A673 (cell line): ENCODE measurements at regions not wholly inside any gene's neighbourhood (a gene's known extent, or its start where the extent isn't known, plus 50 kb on each side); places are given as distances from the start of the nearest gene placed in this dataset.

Experiments
- BruUV-seq: library from RNA; stranded (reverse); fragments of 400-500 nt; replicated peaks from 2 replicates; lab custom pipeline; 2021; lab: Mats Ljungman, UMichigan
- CTCF ChIA-PET: fragments of 300-600 bp; sonication (Branson Sonifier 250); formaldehyde crosslinking; loops from one replicate; lab custom pipeline; 2022; ENCODE audit warnings: antibody characterized with exemption; lab: Charles Lee
- POLR2A ChIA-PET: fragments of 300-600 bp; sonication (Branson Sonifier 250); formaldehyde crosslinking; loops from one replicate; lab custom pipeline; 2022; ENCODE audit warnings: antibody characterized with exemption; ENCODE audit not compliant: low non-redundant PET; lab: Charles Lee
- DNase-seq: peaks from one replicate; pipeline ENCODE4 v3.0.0-alpha.2; 2015; ENCODE audit warnings: low spot score
- H3K27ac ChIP-seq: fragments of 200-600 bp; sonication (generic); 2 replicates; pipeline ENCODE4 v1.5.1; 2016; ENCODE audit warnings: mixed run types, low read depth, mild to moderate bottlenecking, mixed read lengths, antibody characterized with exemption, low read length; ENCODE audit not compliant: poor library complexity, severe bottlenecking
- H3K27me3 ChIP-seq: fragments of 200-600 bp; sonication (generic); replicated peaks from 2 replicates; pipeline ENCODE4 v1.6.1; 2017; ENCODE audit warnings: mixed run types, low read depth, mild to moderate bottlenecking, mixed read lengths, antibody characterized with exemption, low read length; ENCODE audit not compliant: insufficient read depth, poor library complexity
- H3K36me3 ChIP-seq: fragments of 200-600 bp; sonication (generic); 2 replicates; pipeline ENCODE4 v1.6.1; 2016; ENCODE audit warnings: mixed run types, mild to moderate bottlenecking, mixed read lengths, antibody characterized with exemption, low read length; ENCODE audit not compliant: insufficient read depth, poor library complexity, severe bottlenecking
- H3K4me1 ChIP-seq: fragments of 200-600 bp; sonication (generic); 2 replicates; pipeline ENCODE4 v1.6.1; 2017; ENCODE audit warnings: mixed run types, mild to moderate bottlenecking, mixed read lengths, antibody characterized with exemption, low read length; ENCODE audit not compliant: insufficient read depth, poor library complexity, severe bottlenecking
- H3K4me3 ChIP-seq: fragments of 200-600 bp; sonication (generic); 2 replicates; pipeline ENCODE4 v1.5.1; 2016; ENCODE audit warnings: low read depth, mixed run types, mild to moderate bottlenecking, mixed read lengths, low read length; ENCODE audit not compliant: poor library complexity, severe bottlenecking
- H3K9me3 ChIP-seq: fragments of 200-600 bp; sonication (generic); 2 replicates; pipeline ENCODE4 v1.6.1; 2016; ENCODE audit warnings: mixed run types, low read depth, mild to moderate bottlenecking, mixed read lengths, antibody characterized with exemption, low read length; ENCODE audit not compliant: poor library complexity, severe bottlenecking
- CTCF ChIP-seq: fragments of 300-800, 200-600 bp; sonication (generic); conservative IDR thresholded peaks from 2 replicates; pipeline ENCODE4 v1.5.1; 2017; ENCODE audit warnings: low read depth, mild to moderate bottlenecking, antibody characterized with exemption, low read length, moderate library complexity, mixed read lengths
- EZH2 ChIP-seq: fragments of 200-600 bp; sonication (generic); IDR thresholded peaks from 2 replicates; pipeline ENCODE4 v1.6.1; 2017; ENCODE audit warnings: borderline replicate concordance, low read depth, mild to moderate bottlenecking, mixed read lengths, antibody characterized with exemption, low read length; ENCODE audit not compliant: poor library complexity, severe bottlenecking
- intact Hi-C: fragments of 100-400 bp; cut with micrococcal nuclease; formaldehyde crosslinking; loops from one replicate; pipeline ENCODE4 v1.10.0; 2022; ENCODE audit not compliant: unreplicated experiment

GRCh38 chr2:4144731-4145130 is 441.4 kb downstream of the DCDC2C start:
- intact Hi-C loops = no loop called here
- no peaks in the 10 kb centered on the region for H3K27me3 ChIP-seq
- TF ChIP-seq EZH2 (no peak), CTCF (no peak)
- peaks cover 18% of the 10 kb centered on the region for H3K9me3 ChIP-seq
- no peak overlapping the region for H3K4me3 ChIP-seq
- DNase-seq = no peak
- ChIA-PET POLR2A (no interaction called here), CTCF (no interaction called here)
- H3K4me1 ChIP-seq = peaks cover 14% of the 10 kb centered on the region
- H3K27ac ChIP-seq = no peak overlapping the region
- peaks cover 13% of the 10 kb centered on the region for H3K36me3 ChIP-seq
- BruUV-seq = no TSS peak

GRCh38 chr2:4151521-4151920 is 448.1 kb downstream of the DCDC2C start:
- no peak overlapping the region for H3K4me3 ChIP-seq
- ChIA-PET POLR2A (interaction anchor here (0.9 kb wide), 2 partner anchors 434 to 612 kb away, joined by 5 to 14 read pairs; no protein-coding TSS in a partner anchor), CTCF (interaction anchor here (0.6 to 1.2 kb wide), 3 partner anchors 32 to 612 kb away, joined by 3 to 11 read pairs (median 5); no protein-coding TSS in a partner anchor)
- H3K27ac ChIP-seq = peak overlapping the region; percentile 96
- intact Hi-C loops = loop anchor here (1.0 to 10.0 kb wide), 7 partner anchors 67 to 563 kb away; no protein-coding TSS in a partner anchor
- H3K36me3 ChIP-seq = peaks cover 13% of the 10 kb centered on the region
- H3K9me3 ChIP-seq = peaks cover 18% of the 10 kb centered on the region
- no TSS peak for BruUV-seq
- no peak for TF ChIP-seq EZH2
- TF ChIP-seq CTCF = no peak
- no peaks in the 10 kb centered on the region for H3K27me3 ChIP-seq
- peaks cover 31% of the 10 kb centered on the region for H3K4me1 ChIP-seq
- peak; percentile 94 for DNase-seq

GRCh38 chr2:4152051-4152450 is 448.7 kb downstream of the DCDC2C start:
- peak overlapping the region; percentile 96 for H3K27ac ChIP-seq
- peaks cover 31% of the 10 kb centered on the region for H3K4me1 ChIP-seq
- TF ChIP-seq EZH2 = no peak
- TF ChIP-seq CTCF = no peak
- no peak overlapping the region for H3K4me3 ChIP-seq
- no peaks in the 10 kb centered on the region for H3K27me3 ChIP-seq
- BruUV-seq = no TSS peak
- ChIA-PET CTCF (interaction anchor here (0.6 to 1.2 kb wide), 5 partner anchors 31 to 1540 kb away, joined by 3 to 11 read pairs (median 5); partner anchors contain the start of gene SOX11), POLR2A (interaction anchor here (0.6 to 0.9 kb wide), 3 partner anchors 404 to 611 kb away, joined by 3 to 14 read pairs (median 5); no protein-coding TSS in a partner anchor)
- peak; percentile 93 for DNase-seq
- intact Hi-C loops = loop anchor here (1.0 to 10.0 kb wide), 5 partner anchors 105 to 611 kb away; no protein-coding TSS in a partner anchor
- peaks cover 13% of the 10 kb centered on the region for H3K36me3 ChIP-seq
- peaks cover 21% of the 10 kb centered on the region for H3K9me3 ChIP-seq
